Limb (tissue), 2 donors: ENCODE measurements at regions not wholly inside any gene's neighbourhood (a gene's known extent, or its start where the extent isn't known, plus 50 kb on each side); places are given as distances from the start of the nearest gene placed in this dataset.

Experiments
- DNase-seq, 2 donors: peaks; one replicate each; pipeline ENCODE4 v3.0.0-alpha.2; 2016; ENCODE audit errors: extremely low spot score in 2 of 2

DNA sequence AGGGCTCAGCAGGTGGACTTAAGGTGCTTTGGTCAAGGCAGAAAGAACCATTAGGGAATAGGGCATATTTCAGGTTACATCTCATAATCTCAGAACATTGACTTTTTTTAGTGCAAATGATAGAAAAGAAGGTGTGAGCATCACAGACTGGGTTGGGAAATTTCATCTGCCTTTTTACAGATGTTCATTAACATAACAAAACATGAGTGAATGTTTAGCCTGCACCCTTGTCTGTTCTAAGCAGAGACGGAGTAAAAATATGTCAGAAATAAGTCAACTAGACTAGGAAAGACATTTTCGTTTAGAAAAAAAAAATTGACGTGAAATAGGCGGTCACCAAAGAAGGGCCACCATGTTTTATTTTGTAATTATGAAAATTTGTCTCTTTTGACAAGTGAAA is 127.5 kb upstream of the CDH13 start:
- no peak for DNase-seq

DNA sequence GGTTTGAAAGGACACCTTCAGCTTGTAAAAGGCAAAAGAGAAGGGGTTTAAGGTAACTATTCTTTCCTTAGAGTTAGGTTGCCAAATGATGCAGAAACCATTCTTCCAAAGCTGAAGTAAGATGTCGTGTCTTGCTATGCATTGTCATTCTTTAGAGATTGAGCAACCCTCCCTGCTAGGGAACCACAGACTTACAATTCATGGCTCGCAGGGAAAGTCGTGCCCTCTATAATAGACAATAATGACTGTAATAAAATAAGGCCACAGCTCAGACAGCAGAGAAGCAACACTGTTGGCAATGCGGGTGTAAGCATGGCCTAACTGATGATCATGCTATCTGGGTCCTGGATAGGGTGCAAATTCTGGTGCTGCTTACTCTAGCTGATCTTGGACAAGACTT is 129.6 kb upstream of the CDH13 start:
- no peak for DNase-seq

DNA sequence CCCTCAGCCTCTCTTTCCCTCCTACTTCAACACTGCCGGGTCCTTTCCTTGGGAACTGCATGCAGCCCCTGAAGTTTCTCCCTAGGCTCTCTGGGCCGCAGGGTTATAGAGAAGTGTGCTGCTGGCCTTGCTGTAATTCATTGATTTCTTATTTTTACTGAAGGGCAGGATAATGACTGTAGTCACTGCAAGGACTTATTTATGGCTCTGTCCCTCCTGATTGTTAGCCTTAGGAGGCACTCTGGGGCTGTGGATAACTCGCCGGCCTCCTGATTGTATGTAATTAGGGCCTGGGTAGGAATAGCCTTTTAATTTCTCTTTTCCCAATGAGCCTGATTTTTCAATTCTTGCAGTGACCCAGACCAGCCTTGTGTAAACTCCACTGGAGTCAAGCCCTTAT is 138.3 kb upstream of the CDH13 start:
- DNase-seq, result no peak

DNA sequence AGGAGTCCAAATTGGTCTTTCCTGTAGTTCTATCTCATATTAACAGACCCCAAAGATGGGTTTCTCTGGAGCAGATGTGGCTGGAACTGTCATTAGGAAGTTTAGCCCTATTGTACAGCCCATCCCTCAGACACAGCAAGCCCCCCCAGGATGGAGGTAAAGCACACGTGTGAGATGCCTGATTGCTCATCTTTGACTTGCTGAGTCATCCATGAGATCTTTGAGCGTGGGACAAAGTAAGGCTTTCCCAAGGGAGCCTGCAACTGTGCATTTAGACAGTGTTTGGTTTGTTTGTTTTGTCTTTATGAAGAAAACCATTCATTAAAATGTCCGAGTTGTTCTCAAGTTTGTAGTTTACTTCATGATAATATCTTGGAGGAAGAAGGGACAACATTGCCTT is 145.3 kb upstream of the CDH13 start:
- no peak for DNase-seq

DNA sequence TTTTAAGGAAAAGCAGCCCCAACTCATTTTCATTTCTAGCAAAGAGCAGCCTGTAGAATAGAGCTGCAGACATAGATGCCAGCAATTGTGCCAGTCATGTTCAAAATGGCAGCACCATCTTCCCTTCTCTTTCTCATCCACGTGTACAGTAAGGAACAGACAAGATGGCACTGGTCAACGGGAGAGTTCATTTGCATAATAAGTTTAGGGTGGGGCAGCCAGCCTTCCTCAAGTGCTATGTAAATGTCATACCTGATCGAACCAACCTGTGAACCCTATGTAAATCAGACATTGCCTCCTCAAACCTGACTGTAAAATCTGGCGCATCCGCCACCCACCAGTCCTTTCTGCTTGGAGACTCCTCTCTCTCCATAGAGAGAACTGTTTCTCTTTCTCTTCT is 150.0 kb upstream of the CDH13 start:
- no peak for DNase-seq

DNA sequence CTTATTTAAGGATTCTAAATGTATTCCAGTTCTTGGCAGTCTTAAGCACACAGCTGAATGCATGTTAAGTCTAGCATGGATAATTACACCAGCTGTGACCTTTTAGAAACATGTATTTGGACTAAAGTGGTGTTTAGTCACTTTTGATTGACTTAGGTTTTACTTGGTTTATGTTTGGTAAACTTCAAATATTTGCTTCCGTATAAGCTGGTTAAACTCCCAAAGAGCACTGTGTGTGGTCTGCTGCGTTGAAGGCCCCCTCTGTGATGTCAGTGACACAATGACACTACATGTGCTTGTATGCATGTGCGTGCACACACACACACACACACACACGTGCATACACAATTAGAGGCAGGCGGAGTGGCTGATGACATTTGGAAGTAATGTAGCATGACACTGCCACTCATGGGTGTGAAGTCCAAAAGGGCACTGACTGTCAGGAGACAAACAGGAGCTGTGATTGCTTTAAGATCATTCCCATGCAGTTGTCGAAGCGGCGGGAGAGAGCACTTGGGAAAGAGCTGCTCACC is 156.1 kb upstream of the CDH13 start:
- DNase-seq, result peak; percentile 30 to 43

DNA sequence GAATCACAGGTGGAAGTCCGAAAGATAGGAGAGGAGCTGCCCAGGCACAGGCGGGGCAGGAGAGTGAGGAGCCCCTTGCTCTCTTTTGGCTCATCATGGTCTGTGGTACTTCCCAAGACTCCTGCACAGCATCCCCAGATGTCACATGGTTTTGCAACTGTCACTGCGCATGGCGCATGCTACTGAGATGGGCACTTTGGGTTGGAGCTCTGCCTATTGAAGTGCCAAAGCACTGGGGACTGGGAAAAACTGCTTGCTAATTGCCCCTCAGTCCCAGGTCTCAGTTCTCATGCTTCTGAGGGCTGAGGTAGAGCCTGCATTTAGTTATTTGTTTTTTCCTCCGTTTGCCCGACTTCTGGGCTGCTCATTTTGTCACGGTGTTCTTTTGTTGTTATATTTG is 156.8 kb upstream of the CDH13 start:
- no peak for DNase-seq

DNA sequence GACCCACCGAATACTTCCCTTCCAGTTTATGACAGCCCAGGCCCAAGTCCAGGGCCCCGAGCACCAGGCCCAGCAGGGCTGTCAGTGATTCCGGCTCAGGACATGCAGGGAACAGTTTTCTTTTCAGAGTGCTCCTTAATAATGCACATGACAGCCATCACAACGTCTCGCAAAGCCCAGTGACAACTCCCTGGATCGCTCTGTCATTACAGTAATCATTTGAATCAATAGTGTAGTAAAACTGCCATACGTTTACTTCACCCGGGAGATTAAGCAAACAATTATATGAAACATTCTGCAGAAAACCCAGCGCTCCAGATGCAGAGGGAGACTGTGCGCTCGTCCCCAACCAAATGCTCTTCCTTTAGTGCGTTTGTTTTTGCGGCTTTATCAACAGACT is 162.6 kb upstream of the CDH13 start:
- no peak for DNase-seq

DNA sequence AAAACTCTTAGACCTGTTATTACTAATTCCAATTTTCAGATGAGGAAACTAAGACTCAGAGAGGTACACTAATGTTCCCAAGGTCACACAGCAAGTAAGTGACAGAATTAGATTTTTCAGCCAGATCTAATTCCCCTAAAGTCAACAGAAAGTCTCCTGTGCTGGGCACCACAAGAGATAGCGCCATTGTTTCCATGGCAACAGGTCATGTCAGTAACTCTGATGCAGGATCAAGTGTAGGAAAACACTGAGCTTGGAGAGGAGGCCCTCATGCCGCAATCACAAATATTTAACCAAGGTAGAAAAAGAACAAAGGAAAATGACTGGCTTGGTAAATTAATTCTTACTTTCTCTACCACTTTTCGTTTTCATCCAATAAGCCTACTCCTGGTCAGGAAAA is 166.0 kb upstream of the CDH13 start:
- no peak for DNase-seq

DNA sequence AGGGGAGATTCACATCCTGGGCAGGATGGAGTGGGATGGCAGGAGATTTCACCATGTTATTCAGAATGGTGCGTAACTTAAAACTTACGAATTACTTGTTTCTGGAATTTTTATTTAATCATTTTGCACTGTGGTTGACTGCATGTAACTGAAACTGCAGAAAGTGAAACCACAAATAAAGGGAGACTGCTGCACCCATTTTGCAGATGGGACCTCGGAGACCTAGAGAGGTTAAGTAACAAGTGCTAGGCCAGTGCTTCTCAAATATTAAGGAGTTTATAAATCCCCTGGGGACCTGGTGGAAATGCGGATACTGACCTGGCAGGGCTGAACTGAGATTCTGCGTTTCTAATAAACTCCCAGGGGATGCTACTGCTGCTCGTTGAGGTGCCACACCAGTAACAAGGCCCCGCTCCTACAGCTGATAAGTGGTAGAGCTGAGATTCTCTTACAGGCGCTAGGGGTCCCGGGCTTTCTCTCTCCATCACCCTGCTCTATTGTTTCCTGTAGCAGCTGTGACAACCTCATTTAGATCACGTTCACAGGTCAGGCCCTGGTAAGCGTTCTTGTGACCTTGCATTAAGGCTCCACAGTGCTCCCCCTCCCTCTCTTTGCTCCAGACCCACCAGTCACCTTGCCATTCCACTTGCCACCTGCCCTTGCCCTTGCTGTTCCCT is 167.1 kb upstream of the CDH13 start:
- no peak for DNase-seq

DNA sequence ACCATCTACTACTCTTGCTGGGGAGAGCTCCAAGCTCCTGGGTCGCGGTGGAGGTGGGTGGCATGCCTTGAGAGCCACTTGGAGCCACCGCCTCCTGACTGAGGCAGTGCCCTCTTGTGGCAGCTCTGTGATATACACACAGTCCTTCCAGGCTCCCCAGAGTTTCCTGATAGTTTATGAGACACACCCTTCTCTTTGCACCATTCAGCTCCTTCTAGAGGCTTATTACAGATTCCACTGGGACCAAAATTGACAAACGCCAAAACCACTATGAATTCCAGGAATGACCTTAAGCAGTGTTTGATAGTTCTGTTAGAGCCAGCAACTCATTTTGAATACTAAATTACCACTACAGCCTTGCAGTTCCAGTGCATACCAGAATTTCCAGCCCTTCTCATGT is 170.1 kb upstream of the CDH13 start:
- DNase-seq, result peak; percentile 52 to 66

DNA sequence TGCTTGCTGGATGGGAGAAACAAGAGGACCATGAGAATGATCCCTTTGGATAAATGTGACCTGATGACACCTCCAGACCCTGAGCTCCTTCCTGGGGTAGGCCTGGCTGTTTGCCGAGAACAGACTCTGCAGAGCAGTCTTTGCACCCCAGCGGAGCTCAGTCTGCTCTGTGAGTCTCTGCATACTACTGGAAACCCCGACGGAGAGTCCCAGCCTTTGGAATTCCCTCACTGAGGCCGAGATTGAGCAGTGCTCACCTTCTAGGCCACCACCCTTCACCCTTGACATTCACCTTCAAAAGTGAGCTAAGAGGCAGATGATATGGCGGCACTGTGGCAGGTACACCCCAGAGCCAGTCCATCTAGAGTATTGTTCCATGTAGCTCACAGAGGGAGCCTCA is 172.2 kb upstream of the CDH13 start:
- no peak for DNase-seq

DNA sequence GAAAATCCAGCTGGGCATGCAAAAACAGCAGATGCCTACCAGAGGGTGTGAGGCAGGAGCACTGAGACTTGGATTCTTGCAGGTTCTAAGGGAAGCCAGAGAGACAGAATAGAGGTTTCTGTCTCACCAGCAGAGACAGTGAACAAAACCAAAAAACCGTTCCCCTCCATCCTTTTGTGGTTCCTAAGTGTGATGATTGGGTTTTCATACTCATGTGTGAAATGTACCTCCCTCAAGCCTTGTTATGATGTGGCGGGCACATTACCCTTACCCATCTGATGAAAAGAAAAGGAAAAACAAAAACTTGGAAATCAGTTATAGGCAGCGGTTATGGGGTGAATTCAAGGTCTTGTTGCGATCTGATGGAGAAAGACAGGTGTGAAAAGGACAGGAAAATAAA is 172.6 kb upstream of the CDH13 start:
- no peak for DNase-seq

DNA sequence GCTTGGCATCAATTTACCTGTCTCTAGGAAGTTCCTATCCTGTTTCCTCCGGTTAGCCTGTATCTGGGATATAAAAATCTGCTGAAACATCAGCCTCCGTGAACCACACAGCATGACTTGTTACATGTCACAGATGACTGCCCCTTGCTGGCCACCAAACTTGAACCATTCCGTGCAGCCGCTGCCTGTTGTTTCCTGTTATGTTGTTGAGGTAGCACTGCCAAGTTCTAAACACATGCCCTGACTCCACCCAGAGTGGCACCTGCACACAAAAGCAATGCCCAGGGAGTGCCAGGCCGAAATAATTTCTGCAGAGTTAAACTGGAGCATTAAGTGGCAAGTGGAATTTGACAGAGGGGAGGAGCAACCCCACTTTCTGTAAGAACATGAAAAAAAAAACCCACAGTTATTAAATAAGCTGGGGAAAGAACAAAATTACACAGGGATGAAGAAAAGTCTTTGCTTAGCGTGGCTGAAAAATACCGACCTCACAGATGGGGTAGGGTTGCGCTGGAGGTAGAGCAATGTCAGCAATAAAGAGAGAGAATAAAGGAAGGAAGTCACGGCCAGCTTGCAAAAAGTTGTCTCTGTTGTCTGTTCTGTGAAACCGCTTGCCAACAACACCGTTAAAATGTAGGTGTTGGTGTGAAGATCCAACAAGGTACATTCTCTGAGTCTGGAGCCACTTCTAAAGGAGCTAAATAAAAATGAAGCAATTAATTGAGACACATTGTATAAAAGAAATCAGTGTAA is 174.6 kb upstream of the CDH13 start:
- no peak for DNase-seq

DNA sequence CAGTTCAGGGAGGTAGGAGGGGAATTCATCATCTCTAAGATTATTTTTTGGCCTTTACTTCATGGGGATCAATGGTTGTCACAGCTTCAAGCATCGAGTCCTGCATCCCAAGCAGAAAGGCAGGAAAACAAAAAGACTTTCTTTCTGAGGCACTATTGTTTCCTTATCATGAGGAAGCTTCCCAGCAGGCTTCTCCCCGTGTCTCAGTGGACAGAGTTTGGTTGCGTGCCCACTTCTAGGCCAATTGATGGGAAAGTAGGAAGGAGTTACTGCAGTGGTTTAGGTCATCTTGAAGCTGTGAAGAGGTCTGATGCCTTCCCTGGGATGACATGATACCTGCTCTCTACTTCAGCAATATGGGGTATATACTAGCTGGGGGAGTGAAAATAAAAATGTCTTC is 175.3 kb upstream of the CDH13 start:
- no peak for DNase-seq

DNA sequence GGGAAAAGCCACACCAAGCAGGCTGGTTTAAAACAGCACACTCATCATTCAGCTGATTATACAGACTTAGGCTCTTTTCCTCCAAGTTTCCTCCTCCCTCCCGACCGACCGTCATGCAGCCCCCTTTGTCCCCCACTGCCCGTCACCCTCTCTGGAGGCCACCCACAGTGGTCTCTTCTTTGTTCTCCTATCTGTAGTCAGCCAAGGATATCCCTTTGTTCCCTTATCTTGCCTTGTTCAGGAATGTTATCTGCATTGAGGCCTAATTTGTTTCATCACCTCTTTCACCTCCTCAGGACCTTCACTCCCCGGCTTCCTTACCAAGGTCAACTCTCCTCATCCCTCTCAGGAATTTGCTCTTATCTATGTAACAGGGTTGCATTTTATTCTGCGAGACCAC is 186.4 kb upstream of the CDH13 start:
- no peak for DNase-seq

DNA sequence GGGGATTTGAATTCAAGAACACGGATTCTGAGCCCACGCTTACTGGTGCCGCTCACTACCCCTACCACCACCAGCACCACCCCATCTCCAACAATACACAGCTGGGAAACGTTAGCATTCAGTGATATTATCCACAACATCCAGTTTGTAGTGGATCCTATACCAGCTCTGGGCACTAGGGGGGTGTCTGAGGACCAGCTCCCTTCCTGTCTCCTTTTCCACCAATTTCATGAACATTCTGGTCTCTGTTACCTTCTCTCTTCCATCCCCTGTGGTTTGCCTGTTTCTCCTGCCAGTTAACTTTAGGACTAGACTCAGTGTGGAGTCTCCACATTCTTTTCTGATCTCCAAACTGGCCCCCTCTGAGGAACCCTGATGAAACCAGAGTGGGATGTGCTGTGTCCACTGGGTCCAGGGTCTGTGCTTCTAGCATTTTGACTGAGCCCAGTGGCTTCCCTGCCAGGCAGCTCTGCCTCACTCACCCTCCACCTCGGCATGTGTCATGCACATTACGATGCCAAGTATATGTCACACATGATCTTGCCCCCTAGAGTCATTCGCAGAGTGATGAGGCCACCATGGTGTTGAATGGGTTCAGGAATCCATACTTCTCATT is 187.0 kb upstream of the CDH13 start:
- no peak for DNase-seq

DNA sequence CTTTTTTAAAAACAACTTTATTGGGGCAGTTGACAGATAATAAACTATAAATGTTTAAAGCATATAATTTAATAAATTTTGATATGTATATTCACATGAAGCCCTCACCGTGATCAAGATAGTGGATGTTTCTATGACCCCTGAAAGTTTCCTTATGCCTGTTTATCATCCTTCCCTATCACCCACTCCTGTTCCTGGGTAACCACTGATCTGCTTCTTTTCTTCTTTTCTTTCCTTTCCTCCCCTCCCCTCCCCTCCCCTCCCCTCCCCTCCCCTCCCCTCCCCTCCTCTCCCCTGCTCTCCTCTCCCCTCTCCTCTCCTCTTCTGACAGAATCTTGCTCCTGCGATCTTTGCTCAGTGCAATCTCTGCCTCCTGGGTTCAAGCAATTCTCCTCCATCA is 193.7 kb upstream of the CDH13 start:
- no peak for DNase-seq

DNA sequence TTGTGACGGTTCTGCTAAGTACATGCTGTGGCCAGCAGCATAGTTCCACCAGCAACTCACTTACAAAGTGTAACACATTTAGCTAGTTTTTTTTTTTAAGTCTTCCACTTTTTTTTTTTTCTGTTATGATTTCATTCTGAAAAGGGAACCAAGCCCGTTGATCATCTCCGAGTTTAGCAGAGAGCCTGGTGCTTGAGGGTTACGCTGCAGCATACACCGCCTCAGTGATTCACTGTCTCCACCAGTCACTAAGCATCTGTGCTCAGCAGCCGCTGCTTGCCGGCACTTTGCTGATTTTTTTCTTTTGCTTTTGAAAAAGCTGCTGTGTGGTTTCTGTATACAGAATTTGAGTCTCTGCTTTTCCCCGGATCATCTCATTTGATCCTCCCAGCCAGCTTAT is 194.5 kb upstream of the CDH13 start:
- DNase-seq, result no peak

DNA sequence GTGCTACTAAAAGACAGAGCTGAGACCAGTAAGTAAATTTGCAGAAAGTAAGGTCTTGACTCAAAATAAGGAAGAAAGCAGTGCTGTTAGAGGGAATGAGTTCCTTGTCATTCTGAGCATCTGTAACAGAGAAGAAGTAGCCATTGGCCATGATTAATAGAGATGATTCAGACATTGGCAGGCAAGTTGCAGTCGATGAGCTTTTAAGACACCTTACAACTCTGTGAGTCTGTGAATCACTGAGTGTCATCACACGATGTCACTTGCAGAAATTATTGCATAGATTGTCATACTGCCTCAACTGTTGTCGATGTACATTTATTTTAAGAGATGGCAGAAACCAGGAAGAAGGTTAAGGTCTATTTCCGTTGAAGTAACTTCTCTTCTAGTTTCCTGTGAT is 201.1 kb upstream of the CDH13 start:
- no peak for DNase-seq

DNA sequence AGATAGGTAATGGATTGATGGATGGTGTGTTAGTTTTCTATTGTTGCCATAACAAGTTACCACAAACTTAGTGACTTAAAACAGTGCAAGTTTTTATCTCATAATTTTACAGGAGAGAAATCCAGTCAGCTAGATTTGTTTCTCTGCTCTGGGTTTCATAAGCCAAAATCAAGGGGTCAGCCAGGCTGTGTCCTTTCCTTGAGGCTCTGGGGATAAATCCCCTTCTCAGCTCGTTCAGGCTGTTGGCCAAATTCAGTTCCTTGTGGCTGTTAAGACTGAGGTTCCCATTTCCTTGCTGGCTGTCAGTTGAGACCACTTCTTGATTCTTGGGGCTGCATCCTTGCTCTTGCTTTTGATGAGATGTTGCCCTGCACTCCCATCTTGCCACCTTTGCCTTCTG is 204.9 kb upstream of the CDH13 start:
- no peak for DNase-seq

DNA sequence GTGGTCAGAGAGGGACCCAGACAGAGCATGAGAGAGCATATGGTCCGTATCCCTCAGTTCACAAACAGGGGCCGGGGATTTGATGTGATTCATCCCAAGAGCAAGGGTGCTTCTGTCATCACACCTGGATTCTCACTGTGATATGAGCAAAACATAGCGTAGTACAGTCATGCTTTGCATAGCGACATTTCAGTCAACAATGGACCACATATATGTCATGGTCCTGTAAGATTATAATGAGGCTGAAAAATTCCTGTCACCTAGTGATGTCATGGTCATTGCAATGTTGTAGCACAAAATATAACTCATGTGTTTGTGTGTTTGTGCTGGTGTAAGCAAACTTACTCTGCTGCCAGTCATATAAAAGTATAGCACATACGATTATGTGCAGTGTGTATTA is 207.4 kb upstream of the CDH13 start:
- DNase-seq, result no peak

DNA sequence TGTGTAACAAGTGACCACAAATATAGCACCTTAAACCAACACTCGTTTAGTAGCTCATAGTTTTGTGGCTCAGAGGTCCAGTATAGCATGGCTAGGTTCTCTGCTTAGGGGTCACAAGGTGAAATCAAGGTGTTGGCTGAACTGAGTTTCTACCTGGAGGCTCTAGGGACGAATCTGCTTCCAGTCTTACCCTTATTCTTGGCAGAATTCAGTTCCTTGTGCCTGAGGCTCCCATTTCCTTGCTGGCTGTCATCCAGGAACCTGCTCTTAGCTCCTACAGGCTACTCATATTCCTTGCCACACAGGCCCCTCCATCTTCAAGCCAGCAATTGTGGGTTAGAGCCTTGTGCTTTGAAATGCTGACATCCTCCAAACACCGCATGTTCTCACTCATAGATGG is 212.3 kb upstream of the CDH13 start:
- DNase-seq, result no peak
